GM12891 (cell line): ENCODE measurements at regions not wholly inside any gene's neighbourhood (a gene's known extent, or its start where the extent isn't known, plus 50 kb on each side); places are given as distances from the start of the nearest gene placed in this dataset.
"Not testable (repeated sequence)": the region's sequence is repeated elsewhere in the genome, so short reads cannot be mapped to it uniquely, and the experiment has no call there.

Experiments
- PAX5 ChIP-seq: IDR thresholded peaks from 2 replicates; pipeline ENCODE4 v1.6.1; 2011; ENCODE audit warnings: low read length, moderate library complexity, mild to moderate bottlenecking; ENCODE audit not compliant: insufficient read depth, severe bottlenecking
- POLR2A ChIP-seq: IDR thresholded peaks from 2 replicates; pipeline ENCODE4 v1.6.1; 2011; ENCODE audit warnings: low read depth, low read length, control low read depth
- POLR2AphosphoS5 ChIP-seq: IDR thresholded peaks from 2 replicates; pipeline ENCODE4 v1.6.1; 2011; ENCODE audit warnings: low read depth, low read length, control low read depth
- POU2F2 ChIP-seq: IDR thresholded peaks from 2 replicates; pipeline ENCODE4 v1.6.1; 2011; ENCODE audit warnings: low read depth, mild to moderate bottlenecking, control low read depth, low read length, moderate library complexity
- SPI1 ChIP-seq: IDR thresholded peaks from 2 replicates; pipeline ENCODE4 v1.6.1; 2011; ENCODE audit warnings: low read depth, low read length, control low read depth
- TAF1 ChIP-seq: IDR thresholded peaks from 2 replicates; pipeline ENCODE4 v1.6.1; 2011; ENCODE audit warnings: low read depth, low read length, control low read depth

DNA sequence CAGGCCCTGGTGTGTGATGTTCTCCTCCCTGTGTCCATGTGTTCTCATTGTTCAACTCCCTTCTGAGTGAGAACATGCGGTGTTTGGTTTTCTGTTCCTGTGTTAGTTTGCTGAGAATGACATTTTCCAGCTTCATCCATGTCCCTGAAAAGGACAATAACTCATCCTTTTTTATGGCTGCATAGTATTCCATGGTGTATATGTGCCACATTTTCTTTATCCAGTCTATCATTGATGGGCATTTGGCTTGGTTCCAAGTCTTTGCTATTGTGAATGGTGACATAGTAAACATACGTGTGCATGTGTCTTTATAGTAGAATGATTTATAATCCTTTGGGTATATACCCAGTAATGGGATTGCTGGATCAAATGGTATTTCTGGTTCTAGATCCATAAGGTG, 964.6 kb upstream of the CITED2 start:
- not testable (repeated sequence) for TF ChIP-seq POLR2AphosphoS5, POLR2A, TAF1, SPI1, POU2F2, PAX5
